ENCODE measurements at regions not wholly inside any gene's neighbourhood (a gene's known extent, or its start where the extent isn't known, plus 50 kb on each side); places are given as distances from the start of the nearest gene placed in this dataset.

- Histone ChIP-seq H3K27ac (ENCODE audit: low read depth in 1 of 2, low read length in 2 of 2) (no peak overlapping the region), H3K27me3 (ENCODE audit: control insufficient read depth in 1 of 2, insufficient read depth in 2 of 2, low read length in 2 of 2) (no peaks in the 10 kb centered on the region), H3K9me3 (ENCODE audit: control insufficient read depth in 1 of 2, insufficient read depth in 1 of 2, low read length in 2 of 2) (no peaks in the 10 kb centered on the region), H3K36me3 (ENCODE audit: insufficient read depth, low read length) (no peaks in the 10 kb centered on the region), H3K4me1 (ENCODE audit: insufficient read depth, low read length) (no peaks in the 10 kb centered on the region), H3K4me3 (ENCODE audit: low read length) (no peak overlapping the region)
- intact Hi-C loops (cut with DNase I, micrococcal nuclease) = no loop called here
- ChIA-PET POLR2A (no interaction called here), CTCF (interaction anchor here (0.7 kb wide), 1 partner anchor 11 kb away, joined by 3 read pairs; no protein-coding TSS in a partner anchor)
- no peaks in the 10 kb centered on the region for H3K4me1 Mint-ChIP-seq (ENCODE audit: low read depth)
- no peaks in the 10 kb centered on the region for H3K27me3 Mint-ChIP-seq
- no peak overlapping the region for H3K27ac Mint-ChIP-seq
- no peaks in the 10 kb centered on the region for H3K36me3 Mint-ChIP-seq (ENCODE audit: low read depth)
- DNase-seq (no peak), ATAC-seq (ENCODE audit: poor library complexity) (no peak)
- H3K4me3 Mint-ChIP-seq = no peak overlapping the region
- no peaks in the 10 kb centered on the region for H3K9me3 Mint-ChIP-seq
- no peak for TF ChIP-seq CTCF (IDR thresholded peaks at IDR 0.05)
Measured at GRCh38 chr22:22704156-22704946, 59.9 kb downstream of the GGTLC2 start.

- Histone ChIP-seq H3K4me1 (ENCODE audit: insufficient read depth, low read length) (no peaks in the 10 kb centered on the region), H3K9me3 (ENCODE audit: control insufficient read depth in 1 of 2, insufficient read depth in 1 of 2, low read length in 2 of 2) (no peaks in the 10 kb centered on the region), H3K27ac (ENCODE audit: low read depth in 1 of 2, low read length in 2 of 2) (no peak overlapping the region), H3K36me3 (ENCODE audit: insufficient read depth, low read length) (no peaks in the 10 kb centered on the region), H3K4me3 (ENCODE audit: low read length) (no peak overlapping the region), H3K27me3 (ENCODE audit: control insufficient read depth in 1 of 2, insufficient read depth in 2 of 2, low read length in 2 of 2) (no peaks in the 10 kb centered on the region)
- Mint-ChIP-seq H3K27ac (no peak overlapping the region), H3K27me3 (no peaks in the 10 kb centered on the region), H3K4me3 (no peak overlapping the region), H3K36me3 (ENCODE audit: low read depth) (no peaks in the 10 kb centered on the region), H3K4me1 (ENCODE audit: low read depth) (no peaks in the 10 kb centered on the region), H3K9me3 (no peaks in the 10 kb centered on the region)
- TF ChIP-seq CTCF (IDR thresholded peaks at IDR 0.05) = no peak
- ATAC-seq (ENCODE audit: poor library complexity) = no peak
- CTCF ChIA-PET = no interaction called here
- POLR2A ChIA-PET = no interaction called here
- intact Hi-C loops (cut with DNase I, micrococcal nuclease) = no loop called here
- DNase-seq = no peak
Measured at GRCh38 chr22:22705328-22706100, 61.1 kb downstream of the GGTLC2 start.

- no peak for TF ChIP-seq CTCF (IDR thresholded peaks at IDR 0.05)
- Mint-ChIP-seq H3K4me3 (no peak overlapping the region), H3K27ac (no peak overlapping the region), H3K4me1 (ENCODE audit: low read depth) (no peaks in the 10 kb centered on the region), H3K27me3 (no peaks in the 10 kb centered on the region), H3K36me3 (ENCODE audit: low read depth) (no peaks in the 10 kb centered on the region), H3K9me3 (no peaks in the 10 kb centered on the region)
- ATAC-seq (ENCODE audit: poor library complexity) = no peak
- no peak overlapping the region for H3K4me3 ChIP-seq (ENCODE audit: low read length)
- H3K27me3 ChIP-seq (ENCODE audit: control insufficient read depth in 1 of 2, insufficient read depth in 2 of 2, low read length in 2 of 2) = no peaks in the 10 kb centered on the region
- POLR2A ChIA-PET = no interaction called here
- no peaks in the 10 kb centered on the region for H3K4me1 ChIP-seq (ENCODE audit: insufficient read depth, low read length)
- H3K36me3 ChIP-seq (ENCODE audit: insufficient read depth, low read length) = no peaks in the 10 kb centered on the region
- no peak for DNase-seq
- intact Hi-C loops (cut with DNase I, micrococcal nuclease) = no loop called here
- H3K27ac ChIP-seq (ENCODE audit: low read depth in 1 of 2, low read length in 2 of 2) = no peak overlapping the region
- H3K9me3 ChIP-seq (ENCODE audit: control insufficient read depth in 1 of 2, insufficient read depth in 1 of 2, low read length in 2 of 2) = no peaks in the 10 kb centered on the region
- CTCF ChIA-PET = interaction anchor here (1.1 kb wide), 1 partner anchor 250 kb away, joined by 3 read pairs; no protein-coding TSS in a partner anchor
Measured at GRCh38 chr22:22706253-22706915, 62.0 kb downstream of the GGTLC2 start.
